H1 (cell line): ENCODE measurements at regions not wholly inside any gene's neighbourhood (a gene's known extent, or its start where the extent isn't known, plus 50 kb on each side); places are given as distances from the start of the nearest gene placed in this dataset.

Source experiments
- GABPA ChIP-seq: IDR thresholded peaks from 2 replicates; pipeline ENCODE4 v1.6.1; 2011; ENCODE audit warnings: mild to moderate bottlenecking, low read length, moderate library complexity, borderline replicate concordance; ENCODE audit not compliant: insufficient read depth
- RBBP5 ChIP-seq: IDR thresholded peaks from 2 replicates; pipeline ENCODE4 v1.7.1; 2012; ENCODE audit warnings: low read depth, mild to moderate bottlenecking, inconsistent platforms, low read length, moderate library complexity, borderline replicate concordance
- TF ChIP-seq, protein P1 (sequence below): IDR thresholded peaks from 2 replicates; pipeline ENCODE4 v1.6.1; 2012; ENCODE audit warnings: inconsistent platforms
- TF ChIP-seq, protein P2 (sequence below): IDR thresholded peaks from 2 replicates; pipeline ENCODE4 v1.6.1; 2012; ENCODE audit warnings: inconsistent platforms

DNA sequence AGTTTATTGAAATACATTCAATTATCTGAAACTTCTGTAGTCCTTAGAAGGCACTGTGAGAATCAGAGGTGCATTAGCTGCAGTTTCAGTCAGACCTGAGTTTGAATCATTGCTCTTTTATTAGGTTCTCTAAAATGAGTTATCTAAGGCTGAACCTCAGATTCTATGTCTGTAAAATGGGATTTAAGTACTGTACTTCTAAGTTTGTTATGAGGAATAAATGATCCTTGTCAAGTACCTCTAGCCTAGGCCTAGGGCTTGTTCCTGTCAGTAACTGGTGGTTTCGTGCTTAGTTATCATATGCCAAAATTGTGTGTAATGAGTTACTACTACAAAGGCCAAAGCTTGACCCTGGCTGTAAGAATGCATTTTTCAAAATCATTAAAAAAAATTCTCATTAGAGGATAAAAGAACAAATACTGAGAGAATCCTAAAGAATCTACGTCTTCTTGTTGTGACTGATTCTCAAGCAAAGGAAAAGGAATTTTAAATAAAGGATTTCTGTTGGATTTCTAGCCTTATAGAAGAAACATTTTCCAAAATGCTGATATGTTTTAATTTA is 65.8 kb downstream of the SLIT2 start (continued):
- TF ChIP-seq, protein P1, sequence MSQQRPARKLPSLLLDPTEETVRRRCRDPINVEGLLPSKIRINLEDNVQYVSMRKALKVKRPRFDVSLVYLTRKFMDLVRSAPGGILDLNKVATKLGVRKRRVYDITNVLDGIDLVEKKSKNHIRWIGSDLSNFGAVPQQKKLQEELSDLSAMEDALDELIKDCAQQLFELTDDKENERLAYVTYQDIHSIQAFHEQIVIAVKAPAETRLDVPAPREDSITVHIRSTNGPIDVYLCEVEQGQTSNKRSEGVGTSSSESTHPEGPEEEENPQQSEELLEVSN = no peak
- TF ChIP-seq, protein P2, sequence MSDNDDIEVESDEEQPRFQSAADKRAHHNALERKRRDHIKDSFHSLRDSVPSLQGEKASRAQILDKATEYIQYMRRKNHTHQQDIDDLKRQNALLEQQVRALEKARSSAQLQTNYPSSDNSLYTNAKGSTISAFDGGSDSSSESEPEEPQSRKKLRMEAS = no peak
- TF ChIP-seq GABPA = no peak
- TF ChIP-seq RBBP5 = no peak
- TF ChIP-seq, all 59 proteins: peak for 0
